ENCODE measurements at regions not wholly inside any gene's neighbourhood (a gene's known extent, or its start where the extent isn't known, plus 50 kb on each side); places are given as distances from the start of the nearest gene placed in this dataset.

GRCh38 chr19:32020538-32020937 lies 324.9 kb upstream of the ZNF507 start:
- CTCF ChIA-PET, result no interaction called here
- intact Hi-C loops (cut with micrococcal nuclease), result no loop called here
- no TSS peak for BruUV-seq (replicated peaks)

GRCh38 chr19:32022044-32022640 lies 323.3 kb upstream of the ZNF507 start:
- ChIA-PET POLR2A (no interaction called here), CTCF (interaction anchor here (0.6 kb wide), 1 partner anchor 136 kb away, joined by 3 read pairs; no protein-coding TSS in a partner anchor)
- Mint-ChIP-seq H3K4me3 (ENCODE audit: unreplicated experiment) (no peak overlapping the region), H3K36me3 (ENCODE audit: insufficient read depth, unreplicated experiment) (no peaks in the 10 kb centered on the region), H3K27ac (ENCODE audit: low read depth, unreplicated experiment) (no peak overlapping the region), H3K9me3 (ENCODE audit: unreplicated experiment) (peaks cover 59% of the 10 kb centered on the region), H3K27me3 (ENCODE audit: insufficient read depth, unreplicated experiment) (no peaks in the 10 kb centered on the region), H3K4me1 (ENCODE audit: insufficient read depth, unreplicated experiment) (no peaks in the 10 kb centered on the region)
- intact Hi-C loops (cut with micrococcal nuclease), result no loop called here
- TF ChIP-seq CTCF (IDR thresholded peaks at IDR 0.05; ENCODE audit: unreplicated experiment), result no peak
- no TSS peak for BruUV-seq (replicated peaks)
- DNase-seq (ENCODE audit: unreplicated experiment), result no peak

More at GRCh38 chr19:32020538-32020937, 324.9 kb upstream of the ZNF507 start:
- Mint-ChIP-seq H3K27ac (ENCODE audit: low read depth, unreplicated experiment) (no peak overlapping the region), H3K36me3 (ENCODE audit: insufficient read depth, unreplicated experiment) (no peaks in the 10 kb centered on the region), H3K9me3 (ENCODE audit: unreplicated experiment) (peaks cover 56% of the 10 kb centered on the region), H3K4me1 (ENCODE audit: insufficient read depth, unreplicated experiment) (no peaks in the 10 kb centered on the region), H3K4me3 (ENCODE audit: unreplicated experiment) (no peak overlapping the region), H3K27me3 (ENCODE audit: insufficient read depth, unreplicated experiment) (no peaks in the 10 kb centered on the region)
- DNase-seq (ENCODE audit: unreplicated experiment), result no peak
- POLR2A ChIA-PET, result no interaction called here
- no peak for TF ChIP-seq CTCF (IDR thresholded peaks at IDR 0.05; ENCODE audit: unreplicated experiment)

- ChIA-PET POLR2A (no interaction called here), CTCF (interaction anchor here (0.7 kb wide), 1 partner anchor 19 kb away, joined by 4 read pairs; no protein-coding TSS in a partner anchor)
- H3K27ac Mint-ChIP-seq (ENCODE audit: low read depth, unreplicated experiment), result no peak overlapping the region
- intact Hi-C loops (cut with micrococcal nuclease), result no loop called here
- BruUV-seq (replicated peaks), result no TSS peak
- H3K36me3 Mint-ChIP-seq (ENCODE audit: insufficient read depth, unreplicated experiment), result no peaks in the 10 kb centered on the region
- H3K9me3 Mint-ChIP-seq (ENCODE audit: unreplicated experiment), result peaks cover 56% of the 10 kb centered on the region
- no peaks in the 10 kb centered on the region for H3K4me1 Mint-ChIP-seq (ENCODE audit: insufficient read depth, unreplicated experiment)
- no peak for TF ChIP-seq CTCF (IDR thresholded peaks at IDR 0.05; ENCODE audit: unreplicated experiment)
- DNase-seq (ENCODE audit: unreplicated experiment), result no peak
- no peaks in the 10 kb centered on the region for H3K27me3 Mint-ChIP-seq (ENCODE audit: insufficient read depth, unreplicated experiment)
- no peak overlapping the region for H3K4me3 Mint-ChIP-seq (ENCODE audit: unreplicated experiment)
These were observed 322.5 kb upstream of the ZNF507 start for GRCh38 chr19:32022731-32023563.

GRCh38 chr19:32023564-32023832 lies 321.9 kb upstream of the ZNF507 start:
- Mint-ChIP-seq H3K9me3 (ENCODE audit: unreplicated experiment) (peaks cover 50% of the 10 kb centered on the region), H3K27ac (ENCODE audit: low read depth, unreplicated experiment) (no peak overlapping the region)
- intact Hi-C loops (cut with micrococcal nuclease), result no loop called here

More at GRCh38 chr19:32023564-32023832, 321.9 kb upstream of the ZNF507 start:
- Mint-ChIP-seq H3K36me3 (ENCODE audit: insufficient read depth, unreplicated experiment) (no peaks in the 10 kb centered on the region), H3K4me1 (ENCODE audit: insufficient read depth, unreplicated experiment) (no peaks in the 10 kb centered on the region), H3K4me3 (ENCODE audit: unreplicated experiment) (no peak overlapping the region), H3K27me3 (ENCODE audit: insufficient read depth, unreplicated experiment) (no peaks in the 10 kb centered on the region)
- no peak for DNase-seq (ENCODE audit: unreplicated experiment)
- POLR2A ChIA-PET, result no interaction called here
- CTCF ChIA-PET, result no interaction called here
- TF ChIP-seq CTCF (IDR thresholded peaks at IDR 0.05; ENCODE audit: unreplicated experiment), result no peak
- no TSS peak for BruUV-seq (replicated peaks)
